GM21360 (cell line): ENCODE measurements at regions not wholly inside any gene's neighbourhood (a gene's known extent, or its start where the extent isn't known, plus 50 kb on each side); places are given as distances from the start of the nearest gene placed in this dataset.

Source experiments
- ATAC-seq: cut with Tn5 transposase; IDR thresholded peaks from one replicate; pipeline ENCODE4 v1.9.1; 2021; ENCODE audit warnings: mild to moderate bottlenecking, moderate library complexity; ENCODE audit not compliant: unreplicated experiment

- no peak for ATAC-seq
Observed at GRCh38 chr3:195005759-195006510, 265.0 kb downstream of the XXYLT1 start.

GRCh38 chr3:195007151-195007550, 263.8 kb downstream of the XXYLT1 start:
- ATAC-seq, result no peak

DNA sequence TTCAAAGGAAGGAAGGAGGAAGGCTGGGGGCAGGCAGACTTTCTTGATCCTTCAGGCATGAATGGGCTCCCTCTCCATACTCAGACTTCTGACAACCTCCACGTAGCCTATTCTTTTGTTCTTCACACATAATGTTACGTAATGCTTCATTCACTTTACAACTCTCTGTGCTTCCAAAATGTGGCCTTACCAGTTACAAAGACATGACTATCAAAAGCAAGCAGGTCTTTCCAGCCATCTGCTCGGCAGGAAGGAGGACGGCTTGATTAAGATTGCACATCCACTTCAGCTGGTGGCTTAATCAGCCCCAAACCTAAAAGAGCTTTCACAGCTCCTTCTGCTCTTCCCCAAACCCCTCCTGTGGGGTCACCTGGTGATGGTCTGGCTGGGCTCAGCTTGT, 263.2 kb downstream of the XXYLT1 start:
- ATAC-seq, result no peak

GRCh38 chr3:195008816-195009215, 262.1 kb downstream of the XXYLT1 start:
- no peak for ATAC-seq

GRCh38 chr3:195009616-195010015, 261.3 kb downstream of the XXYLT1 start:
- no peak for ATAC-seq

GRCh38 chr3:195010551-195011100, 260.3 kb downstream of the XXYLT1 start:
- no peak for ATAC-seq

GRCh38 chr3:195011231-195011834, 259.6 kb downstream of the XXYLT1 start:
- no peak for ATAC-seq

GRCh38 chr3:195012100-195012499, 258.9 kb downstream of the XXYLT1 start:
- no peak for ATAC-seq

DNA sequence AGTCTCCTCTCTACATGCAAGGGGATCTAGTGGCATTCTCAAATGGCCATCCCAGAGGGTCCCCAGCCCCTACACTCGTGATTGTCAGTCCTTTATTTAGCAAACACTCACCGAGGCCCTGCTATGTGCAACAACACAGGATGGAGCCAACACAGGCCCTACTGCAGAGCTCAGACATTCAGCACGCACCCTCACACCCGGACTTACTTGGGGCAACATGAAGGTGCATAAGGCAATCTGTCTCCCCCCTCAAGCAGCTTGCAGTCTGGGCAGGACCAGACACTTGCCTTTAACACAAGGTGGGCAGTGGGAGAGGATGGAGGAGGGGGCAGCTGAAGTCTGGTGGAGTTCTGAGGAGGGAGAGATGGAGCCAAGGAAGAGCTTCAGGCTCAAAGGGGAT, 258.4 kb downstream of the XXYLT1 start:
- no peak for ATAC-seq

DNA sequence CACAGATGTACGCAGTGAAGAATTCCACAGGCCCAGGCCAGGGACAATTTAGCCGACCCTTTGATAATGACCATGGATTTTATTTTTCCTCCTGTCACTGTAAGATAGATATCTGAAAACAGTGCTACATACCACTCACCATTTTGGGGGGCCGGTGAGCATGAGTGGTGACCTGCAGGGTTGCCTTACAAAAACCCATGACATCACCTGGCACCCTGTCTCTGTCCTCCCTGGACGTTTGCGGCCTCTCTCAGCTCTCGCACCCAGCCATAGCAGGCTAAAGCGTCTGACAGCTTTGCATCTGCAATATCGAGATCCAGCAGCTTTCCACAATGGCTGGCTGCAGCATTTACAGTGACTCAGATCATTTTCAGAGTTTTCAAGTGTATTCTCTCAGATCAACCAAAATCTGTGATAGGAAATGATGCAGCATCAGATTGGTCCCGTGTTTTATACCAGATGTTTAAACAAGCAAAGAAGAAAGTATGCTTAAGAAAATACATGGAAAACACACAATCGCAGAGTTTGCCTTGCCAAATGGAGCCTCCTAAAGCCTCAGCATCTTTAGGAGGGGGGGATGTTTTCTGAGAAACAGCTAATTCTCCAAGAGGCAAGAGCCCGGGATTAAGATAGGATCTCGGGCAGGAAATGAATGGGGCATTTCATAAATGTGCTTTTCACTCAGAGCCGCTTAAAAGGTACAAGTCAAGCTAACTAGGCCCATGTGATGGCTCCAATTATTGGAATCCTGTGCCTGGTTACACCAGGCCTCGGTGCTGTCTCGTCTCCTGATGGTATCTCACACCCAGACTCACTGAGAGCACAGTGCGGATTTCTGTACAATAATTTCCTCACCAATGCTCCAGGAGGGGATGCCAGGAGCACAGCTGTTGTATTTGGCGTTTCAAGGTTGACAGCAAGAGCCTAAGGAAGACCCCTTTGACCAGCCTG, 257.3 kb downstream of the XXYLT1 start:
- ATAC-seq, result no peak

DNA sequence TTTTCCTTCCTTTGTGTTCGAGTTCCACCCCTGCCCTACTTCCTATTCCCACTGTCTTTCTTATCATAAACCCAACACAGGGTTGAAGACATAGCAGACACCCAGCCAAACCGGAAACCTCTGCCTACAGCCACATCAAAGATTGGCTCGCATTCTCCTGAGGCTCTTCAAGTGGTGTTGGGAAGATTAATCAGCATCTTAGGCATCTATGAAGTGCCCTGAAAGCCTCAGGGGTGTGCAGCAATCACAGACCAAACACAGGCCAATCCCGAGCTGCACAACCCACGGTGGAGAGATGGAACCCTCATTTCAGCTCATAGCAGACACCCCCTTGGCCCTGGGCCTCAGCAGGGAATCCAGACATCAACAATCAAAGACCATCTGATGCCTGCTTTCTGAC, 255.9 kb downstream of the XXYLT1 start:
- no peak for ATAC-seq

DNA sequence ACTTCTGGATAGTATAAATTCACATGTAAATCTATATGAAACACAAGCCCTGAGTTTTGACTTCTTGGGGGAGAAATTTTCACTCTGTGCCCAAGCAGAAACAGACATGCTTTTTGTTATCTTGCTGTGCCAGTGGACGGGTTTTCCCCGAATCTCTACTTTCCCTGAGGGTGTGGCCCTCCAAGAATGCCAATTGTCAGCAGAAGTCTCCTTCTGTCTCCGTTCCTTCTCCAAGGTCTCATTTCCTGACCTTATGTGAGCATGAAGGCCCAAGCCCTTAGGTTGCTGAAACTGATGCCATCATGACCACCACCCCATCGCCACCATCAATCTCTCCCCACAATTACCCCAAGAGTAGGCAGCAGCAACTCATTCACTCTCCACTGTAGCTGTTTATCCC, 253.8 kb downstream of the XXYLT1 start:
- no peak for ATAC-seq
